NCI-H2107 treated with DMSO at 0.1 percent for 48 hours (cell line): ENCODE measurements at regions not wholly inside any gene's neighbourhood (a gene's known extent, or its start where the extent isn't known, plus 50 kb on each side); places are given as distances from the start of the nearest gene placed in this dataset.
"Not testable (repeated sequence)": the region's sequence is repeated elsewhere in the genome, so short reads cannot be mapped to it uniquely, and the experiment has no call there.

ENCODE experiments used
- DNase-seq: peaks from one replicate; lab custom pipeline; 2025; ENCODE audit not compliant: unreplicated experiment; lab: John Stamatoyannopoulos, UW

- DNase-seq, result no peak
Measured at GRCh38 chr14:82035397-82035796, 501.7 kb upstream of the SEL1L start.

DNA sequence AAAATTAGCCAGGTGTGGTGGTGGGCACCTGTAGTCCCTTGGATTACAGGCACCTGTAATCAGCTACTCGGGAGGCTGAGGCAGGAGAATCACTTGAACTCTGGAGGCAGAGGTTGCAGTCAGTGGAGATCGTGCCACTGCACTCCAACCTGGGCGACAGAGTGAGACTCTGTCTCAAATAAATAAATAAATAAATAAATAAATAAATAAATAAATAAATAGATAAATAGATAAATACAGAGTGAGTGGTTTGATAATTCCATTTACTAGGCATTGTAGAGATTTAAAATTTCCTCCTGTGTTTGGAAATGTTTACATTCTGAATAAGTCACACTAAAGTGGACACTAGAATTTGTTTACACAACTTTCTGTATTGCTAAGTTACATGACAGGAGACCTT is 504.4 kb upstream of the SEL1L start:
- not testable (repeated sequence) for DNase-seq

- DNase-seq, result no peak
Measured at GRCh38 chr14:82045339-82045738, 511.7 kb upstream of the SEL1L start.

DNA sequence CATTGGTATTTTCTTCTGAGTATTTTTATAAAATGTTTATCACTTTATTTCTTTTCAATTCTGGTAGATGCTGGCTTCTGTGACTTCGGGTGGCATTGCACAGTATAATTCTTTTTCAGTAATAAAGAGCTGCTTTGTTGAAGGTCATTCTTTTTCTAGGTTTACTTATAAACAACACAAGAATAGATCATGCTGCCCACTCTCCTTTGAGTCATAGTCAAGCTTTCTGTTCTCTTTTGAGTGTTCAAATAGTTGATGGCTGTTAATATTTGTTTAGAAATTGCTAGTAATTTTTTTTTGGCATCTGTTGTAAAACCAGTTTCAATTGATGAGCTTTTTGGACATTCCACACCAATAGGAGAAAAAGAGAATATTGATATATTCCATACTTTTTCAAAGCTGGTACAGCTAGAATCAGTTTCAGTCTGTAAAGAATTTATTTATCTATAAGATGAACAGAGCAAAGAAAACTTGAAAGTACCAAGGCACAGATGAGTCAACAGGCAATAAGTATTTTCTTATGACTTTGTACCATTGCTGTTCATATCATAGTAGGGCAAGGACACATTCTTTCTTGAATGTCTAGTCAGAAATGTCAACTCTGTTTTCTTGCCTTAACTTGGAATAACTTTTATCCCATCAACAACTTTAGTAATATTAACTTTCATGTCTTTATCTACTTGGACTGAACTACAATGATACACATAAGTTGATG is 513.0 kb upstream of the SEL1L start:
- no peak for DNase-seq

GRCh38 chr14:82047777-82048470 is 514.3 kb upstream of the SEL1L start:
- no peak for DNase-seq

DNA sequence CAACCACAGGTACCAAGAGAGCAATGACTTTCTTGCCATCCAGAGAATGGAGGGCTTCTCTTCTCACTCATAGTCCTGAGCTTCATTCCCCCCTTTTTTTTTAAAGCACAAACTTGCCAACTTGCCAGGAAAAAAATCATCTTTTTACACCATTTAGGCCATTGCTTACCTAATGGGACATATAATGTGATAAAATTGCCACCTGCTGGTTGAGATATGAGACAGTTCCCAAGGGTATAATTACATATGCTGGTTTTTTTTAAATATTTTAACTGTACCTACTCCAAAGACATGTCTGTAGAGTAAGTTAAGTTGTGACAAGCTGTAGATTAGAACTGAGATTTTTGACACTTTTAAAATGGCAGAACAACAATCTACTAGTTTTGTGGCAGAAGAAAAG is 519.1 kb upstream of the SEL1L start:
- DNase-seq, result peak; percentile 59

DNA sequence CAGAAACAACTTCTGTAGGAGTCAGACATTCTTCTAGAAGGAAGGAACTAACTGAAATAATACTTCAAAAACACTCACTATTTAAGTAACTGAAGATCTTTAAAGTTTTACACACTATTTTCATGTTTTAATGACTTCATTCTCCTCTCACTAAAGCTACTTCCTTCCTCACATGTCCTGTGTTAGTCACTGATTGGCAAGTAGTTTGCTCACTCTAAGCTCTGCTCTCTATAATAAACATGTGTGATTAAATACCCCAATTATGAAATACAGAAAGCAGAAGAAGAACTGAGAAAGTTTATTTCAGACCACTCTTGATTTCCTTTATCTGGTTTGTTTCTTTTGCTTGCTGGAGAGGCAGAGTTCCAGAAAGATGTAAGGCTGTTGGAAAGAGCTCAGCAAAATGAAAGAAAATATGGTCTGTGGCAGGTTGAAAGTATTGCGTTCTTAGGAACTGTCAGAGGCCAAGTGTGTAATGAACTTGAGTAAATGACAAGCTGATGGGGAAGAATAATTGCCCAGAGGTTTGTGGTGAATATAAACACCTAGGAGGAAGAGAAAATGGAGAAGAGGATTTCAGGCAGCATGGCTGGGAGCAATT is 522.0 kb upstream of the SEL1L start:
- DNase-seq, result no peak

- DNase-seq, result no peak
Measured at GRCh38 chr14:82060219-82060618, 526.6 kb upstream of the SEL1L start.

- peak; percentile 99 for DNase-seq
Measured at GRCh38 chr14:82067221-82067875, 533.7 kb upstream of the SEL1L start.

DNA sequence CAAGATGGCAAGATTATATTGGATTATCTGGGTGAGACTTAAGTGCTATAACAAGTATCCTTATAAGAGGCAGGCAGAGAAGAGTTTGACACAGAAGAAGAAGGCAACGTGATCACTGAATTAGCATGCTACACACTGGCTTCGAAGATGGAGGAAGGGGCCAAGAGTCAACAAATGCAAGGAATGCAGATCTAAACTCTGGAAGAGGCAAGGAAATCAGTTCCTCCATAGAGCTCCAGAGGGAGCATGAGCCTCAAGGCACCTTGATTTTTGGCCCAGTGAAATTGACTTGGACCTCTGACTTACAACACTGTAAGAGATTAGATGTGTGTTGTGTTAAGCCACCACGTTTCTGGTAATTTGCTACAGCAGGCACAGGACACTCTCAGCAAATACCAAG is 536.4 kb upstream of the SEL1L start:
- no peak for DNase-seq

DNA sequence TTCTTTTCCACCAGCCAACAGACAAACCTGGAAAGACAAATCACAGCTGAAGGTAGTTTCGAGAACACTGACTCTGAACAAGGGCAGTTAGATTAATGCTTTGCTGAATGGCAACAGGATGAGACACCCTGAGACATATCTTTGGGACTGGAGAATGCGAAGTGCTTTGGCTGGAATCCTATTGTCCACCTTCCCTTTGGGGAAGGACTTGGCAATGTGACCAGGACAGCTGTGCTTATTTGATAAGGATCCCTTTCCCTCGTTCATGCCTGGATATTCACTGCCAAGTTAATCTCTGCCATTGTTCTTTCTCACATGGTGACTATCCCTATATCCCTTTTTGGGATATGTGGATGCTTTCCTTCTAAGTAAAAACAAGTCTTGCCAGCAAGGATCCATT is 537.1 kb upstream of the SEL1L start:
- no peak for DNase-seq

DNA sequence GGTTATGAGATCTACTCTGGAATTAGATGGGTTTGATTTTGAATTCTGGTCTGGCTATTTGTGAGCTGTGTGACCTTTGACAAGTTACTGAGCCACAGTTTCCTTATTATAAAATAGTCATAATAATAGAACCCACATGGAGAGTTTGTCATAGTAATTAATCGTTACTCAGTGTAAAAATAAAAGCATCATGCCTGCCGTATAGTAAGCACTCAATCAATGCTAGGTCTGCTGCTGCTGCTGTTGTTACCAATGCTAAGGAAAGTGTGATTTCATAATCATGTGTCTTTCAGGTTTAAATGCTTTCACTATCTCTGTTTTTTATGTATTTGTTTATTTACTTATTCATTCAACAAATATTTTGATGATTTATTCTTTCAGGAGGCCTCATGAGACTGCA is 539.9 kb upstream of the SEL1L start:
- DNase-seq, result no peak

- DNase-seq, result no peak
Measured at GRCh38 chr14:82075566-82075965, 541.9 kb upstream of the SEL1L start.

GRCh38 chr14:82079553-82079952 is 545.9 kb upstream of the SEL1L start:
- no peak for DNase-seq

GRCh38 chr14:82080370-82080769 is 546.7 kb upstream of the SEL1L start:
- DNase-seq, result peak; percentile 47

GRCh38 chr14:82084813-82085212 is 551.2 kb upstream of the SEL1L start:
- no peak for DNase-seq

DNA sequence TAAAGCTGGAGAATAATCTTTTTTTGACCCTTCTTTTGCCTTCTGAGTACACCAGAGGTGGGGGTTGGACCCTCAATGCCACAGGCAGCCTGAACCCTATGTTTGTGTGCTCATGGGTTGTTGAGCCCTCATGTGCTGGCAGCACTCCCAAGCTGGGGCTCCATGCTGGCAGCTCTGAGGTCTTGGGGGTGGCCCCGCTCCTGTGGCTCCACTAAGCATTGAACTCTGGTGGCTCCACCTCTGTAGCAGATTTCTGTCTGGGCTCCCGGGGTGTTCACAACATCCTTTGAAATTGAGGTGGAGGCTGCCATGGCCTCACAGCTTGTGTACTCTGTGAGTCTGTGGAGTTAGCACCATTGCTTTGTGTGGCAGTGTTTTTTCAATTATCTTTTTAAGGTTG is 557.4 kb upstream of the SEL1L start:
- DNase-seq, result no peak

DNA sequence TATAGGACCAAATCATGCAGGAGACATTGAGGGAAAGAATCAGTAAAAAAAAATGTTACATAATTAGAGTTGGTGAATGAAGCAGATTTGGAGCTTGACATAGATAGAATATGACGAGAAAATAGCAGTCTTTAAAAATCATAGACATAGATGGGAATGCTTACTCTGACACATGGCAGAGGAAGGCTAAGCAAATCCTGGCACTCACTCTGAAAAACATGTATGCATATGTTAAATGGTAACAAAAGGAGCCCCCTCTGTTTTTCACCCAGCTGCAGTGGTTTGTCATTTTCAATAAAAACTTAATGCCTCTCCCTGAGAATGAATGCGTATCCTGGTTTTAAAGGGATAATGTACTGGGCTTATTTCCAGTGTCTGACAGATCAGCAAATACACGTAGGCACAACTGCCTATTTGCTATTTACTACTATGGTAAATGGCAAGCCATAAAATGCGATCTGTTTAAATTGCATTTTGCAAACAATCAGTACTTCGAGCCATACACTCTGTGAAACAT is 561.2 kb upstream of the SEL1L start:
- no peak for DNase-seq

DNA sequence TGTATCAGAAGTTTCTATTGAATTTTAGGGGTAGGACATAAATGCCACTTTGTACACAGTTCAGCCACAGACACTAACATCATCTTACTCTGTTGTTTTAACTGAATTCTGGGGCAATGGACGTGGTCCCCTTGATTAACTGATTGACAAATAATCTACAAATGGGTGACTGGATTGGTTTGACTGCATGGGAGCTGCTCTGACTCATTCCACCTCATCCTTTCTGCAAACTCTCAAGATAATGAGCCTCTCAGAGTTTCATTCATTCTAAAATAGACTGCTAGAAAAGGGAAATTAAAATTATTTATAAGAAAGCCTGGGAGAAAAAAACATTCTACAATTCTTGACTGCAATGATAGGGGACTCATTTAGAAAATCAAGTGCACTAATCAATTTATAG is 570.4 kb upstream of the SEL1L start:
- no peak for DNase-seq

DNA sequence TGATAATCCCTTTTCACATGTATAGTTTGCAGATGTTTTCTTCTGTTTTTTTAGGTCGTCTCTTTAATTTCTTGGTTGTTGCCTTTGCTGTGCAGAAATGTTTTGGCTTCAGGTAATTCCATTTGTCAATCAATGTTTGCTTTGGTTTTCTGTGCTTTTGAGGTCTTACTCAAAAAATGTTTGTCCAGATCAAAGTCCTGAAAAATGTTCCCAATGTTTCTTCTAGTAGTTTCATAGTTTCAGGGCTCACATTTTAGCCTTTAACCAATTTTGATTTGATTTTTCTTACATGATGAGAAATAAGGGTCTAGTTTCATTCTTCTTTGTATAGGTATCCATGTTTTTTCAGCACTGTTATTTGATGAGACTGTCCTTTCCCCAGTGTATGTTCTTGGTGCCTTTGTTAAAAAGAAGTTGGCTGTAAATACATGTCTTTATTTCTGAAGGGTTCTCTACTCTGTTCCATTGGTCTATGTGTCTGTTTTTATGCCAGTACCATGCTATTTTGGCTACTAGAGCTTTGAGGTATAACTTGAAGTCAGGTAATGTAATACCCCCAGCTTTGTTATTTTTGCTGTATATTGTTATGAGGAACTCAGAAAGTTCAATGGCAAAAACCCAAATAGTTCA is 578.7 kb upstream of the SEL1L start:
- no peak for DNase-seq

GRCh38 chr14:82113007-82113406 is 579.4 kb upstream of the SEL1L start:
- no peak for DNase-seq
